DND-41 (cell line): ENCODE measurements at regions not wholly inside any gene's neighbourhood (a gene's known extent, or its start where the extent isn't known, plus 50 kb on each side); places are given as distances from the start of the nearest gene placed in this dataset.

Experiments
- EZH2 ChIP-seq: IDR thresholded peaks from 3 replicates; pipeline ENCODE4 v1.6.1; 2012; ENCODE audit warnings: borderline replicate concordance, low read depth, mild to moderate bottlenecking, moderate library complexity, low read length, inconsistent platforms; ENCODE audit not compliant: severe bottlenecking
- TF ChIP-seq, protein P1 (sequence below): IDR thresholded peaks from 2 replicates; pipeline ENCODE4 v1.5.1; 2012; ENCODE audit warnings: borderline replicate concordance, low read length, moderate library complexity, mild to moderate bottlenecking; ENCODE audit not compliant: poor library complexity, severe bottlenecking; ENCODE audit errors: extremely low read depth

DNA sequence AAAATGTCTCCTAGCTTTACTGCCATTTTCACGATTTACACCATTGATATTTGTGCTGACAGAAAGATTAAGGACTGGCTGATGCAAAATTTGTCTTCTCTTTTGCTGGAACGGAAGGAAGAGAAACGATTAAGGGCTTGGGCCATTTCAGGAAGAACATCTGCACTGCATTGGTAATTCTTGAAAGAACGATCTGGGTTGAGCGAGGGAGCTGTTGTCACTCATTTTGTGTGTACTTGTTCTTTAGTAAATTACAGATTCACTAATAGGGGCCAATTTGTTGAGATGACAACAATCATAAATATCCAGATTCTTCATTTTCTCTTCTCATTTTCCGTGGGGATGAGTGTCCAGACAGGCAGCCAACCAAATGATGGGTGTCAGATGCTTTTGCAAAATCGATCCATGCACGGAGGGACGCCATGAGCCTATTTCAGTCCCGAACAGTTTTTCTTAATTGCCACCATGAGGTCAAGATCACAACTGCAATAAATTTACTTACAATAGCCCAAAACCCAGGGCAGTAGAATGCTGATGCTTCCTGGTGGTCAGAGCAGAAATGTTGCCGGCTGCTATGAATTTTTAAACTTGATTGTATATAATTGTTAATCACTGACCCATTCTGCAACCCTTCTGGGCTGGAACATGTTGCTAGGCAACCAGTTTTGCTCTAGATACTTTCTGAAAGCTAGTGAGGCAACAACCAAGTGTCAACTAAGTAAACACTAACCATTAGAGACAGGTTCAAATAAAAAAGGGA is 132.4 kb upstream of the TIAM1 start:
- TF ChIP-seq, protein P1, sequence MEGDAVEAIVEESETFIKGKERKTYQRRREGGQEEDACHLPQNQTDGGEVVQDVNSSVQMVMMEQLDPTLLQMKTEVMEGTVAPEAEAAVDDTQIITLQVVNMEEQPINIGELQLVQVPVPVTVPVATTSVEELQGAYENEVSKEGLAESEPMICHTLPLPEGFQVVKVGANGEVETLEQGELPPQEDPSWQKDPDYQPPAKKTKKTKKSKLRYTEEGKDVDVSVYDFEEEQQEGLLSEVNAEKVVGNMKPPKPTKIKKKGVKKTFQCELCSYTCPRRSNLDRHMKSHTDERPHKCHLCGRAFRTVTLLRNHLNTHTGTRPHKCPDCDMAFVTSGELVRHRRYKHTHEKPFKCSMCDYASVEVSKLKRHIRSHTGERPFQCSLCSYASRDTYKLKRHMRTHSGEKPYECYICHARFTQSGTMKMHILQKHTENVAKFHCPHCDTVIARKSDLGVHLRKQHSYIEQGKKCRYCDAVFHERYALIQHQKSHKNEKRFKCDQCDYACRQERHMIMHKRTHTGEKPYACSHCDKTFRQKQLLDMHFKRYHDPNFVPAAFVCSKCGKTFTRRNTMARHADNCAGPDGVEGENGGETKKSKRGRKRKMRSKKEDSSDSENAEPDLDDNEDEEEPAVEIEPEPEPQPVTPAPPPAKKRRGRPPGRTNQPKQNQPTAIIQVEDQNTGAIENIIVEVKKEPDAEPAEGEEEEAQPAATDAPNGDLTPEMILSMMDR, result no peak
- TF ChIP-seq EZH2, result no peak
